ENCODE measurements at regions not wholly inside any gene's neighbourhood (a gene's known extent, or its start where the extent isn't known, plus 50 kb on each side); places are given as distances from the start of the nearest gene placed in this dataset.

GRCh38 chr9:118414676-118415075 is 710.5 kb downstream of the TLR4 start:
- Histone ChIP-seq H2AFZ (ENCODE audit: control insufficient read depth, low read depth, low read length) (no peak overlapping the region), H4K20me1 (ENCODE audit: control insufficient read depth, insufficient read depth) (no peaks in the 10 kb centered on the region), H3K27me3 (replicated peaks in 1 of 2; ENCODE audit: control insufficient read depth in 2 of 2, insufficient read depth in 2 of 2, low read length in 1 of 2) (no peaks in the 10 kb centered on the region), H3K79me2 (ENCODE audit: control insufficient read depth, insufficient read depth, low read length) (no peaks in the 10 kb centered on the region), H3K9me3 (replicated peaks; ENCODE audit: control insufficient read depth, insufficient read depth, low read length) (no peaks in the 10 kb centered on the region), H3K36me3 (ENCODE audit: control insufficient read depth in 2 of 2, insufficient read depth in 2 of 2, low read length in 1 of 2) (no peaks in the 10 kb centered on the region), H3K4me1 (ENCODE audit: control insufficient read depth, insufficient read depth, low read length) (no peaks in the 10 kb centered on the region), H3K9ac (ENCODE audit: control insufficient read depth, insufficient read depth, low read length) (no peak overlapping the region), H3K4me3 (no peak overlapping the region), H3K4me2 (ENCODE audit: control insufficient read depth, insufficient read depth) (no peak overlapping the region), H3K27ac (ENCODE audit: control insufficient read depth, insufficient read depth) (no peak overlapping the region)
- intact Hi-C loops (cut with micrococcal nuclease; ENCODE audit: unreplicated experiment) (no loop called here), in situ Hi-C loops (cut with MboI) (no loop called here)
- ATAC-seq (no peak), DNase-seq (ENCODE audit: low read depth, low spot score) (no peak), FAIRE-seq (no peak)
- ChIA-PET SMC1A (ENCODE audit: uncharacterized antibody, unreplicated experiment) (no interaction called here), CTCF (no interaction called here), POLR2A (no interaction called here), RAD21 (ENCODE audit: unreplicated experiment) (no interaction called here)
- TF ChIP-seq POU2F2 (IDR thresholded peaks at IDR 0.05; ENCODE audit: borderline replicate concordance, low read depth, low read length) (no peak), HSF1 (IDR thresholded peaks at IDR 0.05; ENCODE audit: low read depth, low read length) (no peak), MTA2 (IDR thresholded peaks at IDR 0.05; ENCODE audit: low read depth) (no peak), TARDBP (IDR thresholded peaks at IDR 0.05; ENCODE audit: borderline replicate concordance) (no peak), FOXM1 (IDR thresholded peaks at IDR 0.05; ENCODE audit: low read depth, low read length) (no peak), ASH2L (IDR thresholded peaks at IDR 0.05; ENCODE audit: borderline replicate concordance, low read depth) (no peak), CEBPB (IDR thresholded peaks at IDR 0.05; ENCODE audit: borderline replicate concordance in 1 of 2, low read depth in 2 of 2, low read length in 2 of 2) (no peak), BMI1 (IDR thresholded peaks at IDR 0.05; ENCODE audit: borderline replicate concordance) (no peak)
- no TSS peak for BruUV-seq (replicated peaks)
- WGBS (ENCODE audit: insufficient coverage, insufficient replicate concordance, low lambda C conversion rate, missing lambda C conversion rate): 9% methylated on average over 2 of the region's 2 CpGs

Data from GM12878 (cell line).